Adrenal gland (tissue), 5 donors: ENCODE measurements at regions not wholly inside any gene's neighbourhood (a gene's known extent, or its start where the extent isn't known, plus 50 kb on each side); places are given as distances from the start of the nearest gene placed in this dataset.

Experiments used
- POLR2A ChIP-seq, 2 donors: fragments of 450-650 bp; IDR thresholded peaks; one replicate each; pipeline ENCODE4 v1.6.1; 2017; ENCODE audit warnings: antibody characterized with exemption in 2 of 2, mild to moderate bottlenecking in 2 of 2, moderate library complexity in 1 of 2
- TF ChIP-seq, protein P1 (sequence below), 6 experiments: fragments of 450-650 bp in 4 of 6; fragments of 200-600 bp in 2 of 6; sonication (generic) in 1 of 6; IDR thresholded peaks; 1 replicate in 5 of 6; 2 replicates in 1 of 6; pipeline versions ENCODE4 v1.5.1 to v1.8.0; 2016 to 2021; ENCODE audit warnings: antibody characterized with exemption in 6 of 6, mild to moderate bottlenecking in 2 of 6, moderate library complexity in 1 of 6
- donor health status: DM: no; HTN: no; CAD: no.

DNA sequence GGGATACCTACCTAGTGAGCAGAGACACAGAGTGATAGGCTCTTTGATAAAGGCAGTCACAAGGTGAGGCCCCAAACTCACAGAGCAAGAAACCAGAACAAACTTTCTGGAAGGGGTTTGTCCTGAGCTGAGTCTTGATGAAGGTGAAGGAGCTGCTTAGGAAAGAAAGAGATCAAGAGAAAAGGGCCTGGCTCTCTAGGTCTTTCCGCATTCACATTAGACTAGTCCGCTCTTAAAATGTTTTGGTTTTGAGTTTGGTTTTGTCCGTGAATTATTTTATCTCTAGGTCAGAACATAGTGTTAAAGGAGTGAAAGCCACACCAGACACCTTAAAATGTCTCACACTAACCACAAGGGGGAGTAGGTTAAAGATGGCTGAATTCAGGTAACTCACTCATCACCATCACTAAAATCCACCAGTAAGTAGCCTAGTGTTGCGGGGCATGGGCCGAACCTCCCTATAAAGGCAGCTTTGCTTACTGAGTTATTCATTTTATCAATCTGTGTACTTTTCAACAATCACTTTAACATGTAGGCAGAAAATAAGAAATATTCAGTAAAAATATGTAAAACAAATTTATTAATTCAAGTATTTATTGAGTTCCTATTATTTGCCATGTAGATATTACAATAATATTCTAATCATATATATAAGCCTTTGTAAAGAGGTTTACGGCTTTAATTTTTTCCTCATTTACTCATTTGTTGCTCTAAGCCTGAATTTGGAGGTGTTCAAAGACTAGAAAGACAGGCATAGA, 121.5 kb upstream of the TSC22D2 start:
- TF ChIP-seq, protein P1, sequence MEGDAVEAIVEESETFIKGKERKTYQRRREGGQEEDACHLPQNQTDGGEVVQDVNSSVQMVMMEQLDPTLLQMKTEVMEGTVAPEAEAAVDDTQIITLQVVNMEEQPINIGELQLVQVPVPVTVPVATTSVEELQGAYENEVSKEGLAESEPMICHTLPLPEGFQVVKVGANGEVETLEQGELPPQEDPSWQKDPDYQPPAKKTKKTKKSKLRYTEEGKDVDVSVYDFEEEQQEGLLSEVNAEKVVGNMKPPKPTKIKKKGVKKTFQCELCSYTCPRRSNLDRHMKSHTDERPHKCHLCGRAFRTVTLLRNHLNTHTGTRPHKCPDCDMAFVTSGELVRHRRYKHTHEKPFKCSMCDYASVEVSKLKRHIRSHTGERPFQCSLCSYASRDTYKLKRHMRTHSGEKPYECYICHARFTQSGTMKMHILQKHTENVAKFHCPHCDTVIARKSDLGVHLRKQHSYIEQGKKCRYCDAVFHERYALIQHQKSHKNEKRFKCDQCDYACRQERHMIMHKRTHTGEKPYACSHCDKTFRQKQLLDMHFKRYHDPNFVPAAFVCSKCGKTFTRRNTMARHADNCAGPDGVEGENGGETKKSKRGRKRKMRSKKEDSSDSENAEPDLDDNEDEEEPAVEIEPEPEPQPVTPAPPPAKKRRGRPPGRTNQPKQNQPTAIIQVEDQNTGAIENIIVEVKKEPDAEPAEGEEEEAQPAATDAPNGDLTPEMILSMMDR (IDR thresholded peaks at IDR 0.05): peak; percentile 36 to 72 (median 62)
- no peak for TF ChIP-seq POLR2A (IDR thresholded peaks at IDR 0.05)
